Neural cell (in vitro differentiated cells): ENCODE measurements at regions not wholly inside any gene's neighbourhood (a gene's known extent, or its start where the extent isn't known, plus 50 kb on each side); places are given as distances from the start of the nearest gene placed in this dataset.

ENCODE experiments used
- CTCF ChIP-seq: fragments of 450-650 bp; IDR thresholded peaks from 2 replicates; pipeline ENCODE4 v1.5.1; 2014; ENCODE audit warnings: antibody characterized with exemption, mild to moderate bottlenecking, moderate library complexity; ENCODE audit not compliant: poor library complexity, severe bottlenecking
- EP300 ChIP-seq: fragments of 450-650 bp; conservative IDR thresholded peaks from 2 replicates; pipeline ENCODE4 v1.6.1; 2014; ENCODE audit warnings: antibody characterized with exemption, mild to moderate bottlenecking, moderate library complexity; ENCODE audit not compliant: poor library complexity, severe bottlenecking
- EZH2 ChIP-seq: fragments of 200-600, 300-800 bp; shearing (Covaris generic), sonication (generic); IDR thresholded peaks from 2 replicates; pipeline ENCODE4 v1.6.1; 2014; ENCODE audit warnings: antibody characterized with exemption, low read length, borderline replicate concordance, mild to moderate bottlenecking; ENCODE audit not compliant: insufficient read depth, poor library complexity, severe bottlenecking
- MXI1 ChIP-seq: fragments of 450-650 bp; conservative IDR thresholded peaks from 2 replicates; pipeline ENCODE4 v1.6.1; 2014; ENCODE audit warnings: antibody characterized with exemption, mild to moderate bottlenecking; ENCODE audit not compliant: poor library complexity, severe bottlenecking
- POLR2AphosphoS5 ChIP-seq: IDR thresholded peaks from 2 replicates; pipeline ENCODE4 v1.6.1; 2012
- RAD21 ChIP-seq: fragments of 450-650 bp; conservative IDR thresholded peaks from 2 replicates; pipeline ENCODE4 v1.6.1; 2014; ENCODE audit warnings: antibody characterized with exemption, mild to moderate bottlenecking, moderate library complexity
- REST ChIP-seq: IDR thresholded peaks from 2 replicates; pipeline ENCODE4 v1.6.1; 2012; ENCODE audit warnings: borderline replicate concordance
- SMC3 ChIP-seq: fragments of 450-650 bp; conservative IDR thresholded peaks from 2 replicates; pipeline ENCODE4 v1.6.1; 2014; ENCODE audit warnings: antibody characterized with exemption, mild to moderate bottlenecking, moderate library complexity; ENCODE audit not compliant: poor library complexity
- TAF1 ChIP-seq: IDR thresholded peaks from 2 replicates; pipeline ENCODE4 v1.6.1; 2012; ENCODE audit warnings: low read depth

DNA sequence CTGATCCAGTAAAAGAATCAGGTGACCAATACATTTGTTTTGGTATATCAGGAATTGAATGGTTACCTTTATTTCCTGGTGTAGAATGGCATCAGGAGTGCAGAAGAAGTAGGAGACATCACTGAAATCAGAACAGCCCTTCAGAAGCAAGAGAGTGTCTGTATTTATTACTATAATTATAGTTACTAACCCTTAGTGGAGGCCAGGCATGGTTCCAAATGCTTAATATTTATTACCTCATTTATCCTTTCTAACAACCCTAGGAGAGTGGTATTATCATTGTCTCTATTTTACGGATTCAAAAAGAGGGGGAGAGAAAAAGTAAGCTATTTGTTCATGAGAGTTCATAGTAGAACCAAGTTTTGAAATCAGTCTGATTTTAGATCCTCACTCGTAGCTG lies 1292.9 kb downstream of the PCDH9 start:
- no peak for TF ChIP-seq CTCF
- no peak for TF ChIP-seq POLR2AphosphoS5
- no peak for TF ChIP-seq EZH2
- no peak for TF ChIP-seq SMC3
- no peak for TF ChIP-seq REST
- no peak for TF ChIP-seq RAD21
- TF ChIP-seq EP300: no peak
- no peak for TF ChIP-seq MXI1
- TF ChIP-seq TAF1: no peak
